ENCODE measurements at regions not wholly inside any gene's neighbourhood (a gene's known extent, or its start where the extent isn't known, plus 50 kb on each side); places are given as distances from the start of the nearest gene placed in this dataset.
"Not testable (repeated sequence)": the region's sequence is repeated elsewhere in the genome, so short reads cannot be mapped to it uniquely, and the experiment has no call there.

GRCh38 chr5:126009566-126009965 lies 413.6 kb upstream of the GRAMD2B start:
- DNase-seq, result no peak
- CTCF ChIA-PET, result interaction anchor here (0.6 kb wide), 1 partner anchor 85 kb away, joined by 3 read pairs; no protein-coding TSS in a partner anchor
- Mint-ChIP-seq H3K4me1 (ENCODE audit: low read depth) (no peaks in the 10 kb centered on the region), H3K36me3 (no peaks in the 10 kb centered on the region), H3K9me3 (peaks cover 2% of the 10 kb centered on the region), H3K4me3 (no peak overlapping the region), H3K27ac (no peak overlapping the region), H3K27me3 (no peaks in the 10 kb centered on the region)
- intact Hi-C loops (cut with micrococcal nuclease), result no loop called here
- POLR2A ChIA-PET, result no interaction called here

GRCh38 chr5:126011526-126011925 lies 411.7 kb upstream of the GRAMD2B start:
- H3K4me1 Mint-ChIP-seq (ENCODE audit: low read depth); intact Hi-C loops (cut with micrococcal nuclease); CTCF ChIA-PET; POLR2A ChIA-PET; H3K27ac Mint-ChIP-seq; H3K36me3 Mint-ChIP-seq; H3K9me3 Mint-ChIP-seq; H3K4me3 Mint-ChIP-seq; H3K27me3 Mint-ChIP-seq; DNase-seq: not testable (repeated sequence)

- intact Hi-C loops (cut with micrococcal nuclease), result no loop called here
Measured at GRCh38 chr5:126014676-126015075, 408.5 kb upstream of the GRAMD2B start.

GRCh38 chr5:126015235-126016181 lies 407.7 kb upstream of the GRAMD2B start:
- H3K27me3 Mint-ChIP-seq, result no peaks in the 10 kb centered on the region
- H3K27ac Mint-ChIP-seq, result no peak overlapping the region
- ChIA-PET POLR2A (no interaction called here), CTCF (no interaction called here)
- no peaks in the 10 kb centered on the region for H3K9me3 Mint-ChIP-seq
- H3K4me1 Mint-ChIP-seq (ENCODE audit: low read depth), result no peaks in the 10 kb centered on the region
- intact Hi-C loops (cut with micrococcal nuclease), result no loop called here
- no peak overlapping the region for H3K4me3 Mint-ChIP-seq
- H3K36me3 Mint-ChIP-seq, result no peaks in the 10 kb centered on the region
- no peak for DNase-seq

More at GRCh38 chr5:126014676-126015075, 408.5 kb upstream of the GRAMD2B start:
- ChIA-PET POLR2A (no interaction called here), CTCF (no interaction called here)
- no peaks in the 10 kb centered on the region for H3K36me3 Mint-ChIP-seq
- H3K27ac Mint-ChIP-seq, result no peak overlapping the region
- H3K9me3 Mint-ChIP-seq, result no peaks in the 10 kb centered on the region
- no peak overlapping the region for H3K4me3 Mint-ChIP-seq
- H3K4me1 Mint-ChIP-seq (ENCODE audit: low read depth), result no peaks in the 10 kb centered on the region
- DNase-seq, result no peak
- no peaks in the 10 kb centered on the region for H3K27me3 Mint-ChIP-seq

GRCh38 chr5:126016256-126016655 lies 407.0 kb upstream of the GRAMD2B start:
- Mint-ChIP-seq H3K27me3 (no peaks in the 10 kb centered on the region), H3K27ac (no peak overlapping the region)
- intact Hi-C loops (cut with micrococcal nuclease), result no loop called here

GRCh38 chr5:126017096-126017495 lies 406.1 kb upstream of the GRAMD2B start:
- Mint-ChIP-seq H3K27ac (no peak overlapping the region), H3K4me1 (ENCODE audit: low read depth) (no peaks in the 10 kb centered on the region), H3K36me3 (no peaks in the 10 kb centered on the region), H3K9me3 (no peaks in the 10 kb centered on the region), H3K27me3 (no peaks in the 10 kb centered on the region), H3K4me3 (no peak overlapping the region)
- intact Hi-C loops (cut with micrococcal nuclease), result no loop called here
- POLR2A ChIA-PET, result no interaction called here
- CTCF ChIA-PET, result no interaction called here
- DNase-seq, result no peak

More at GRCh38 chr5:126016256-126016655, 407.0 kb upstream of the GRAMD2B start:
- Mint-ChIP-seq H3K4me3 (no peak overlapping the region), H3K4me1 (ENCODE audit: low read depth) (no peaks in the 10 kb centered on the region), H3K36me3 (no peaks in the 10 kb centered on the region), H3K9me3 (no peaks in the 10 kb centered on the region)
- DNase-seq, result no peak
- ChIA-PET POLR2A (no interaction called here), CTCF (no interaction called here)

GRCh38 chr5:126020770-126021169 lies 402.4 kb upstream of the GRAMD2B start:
- ChIA-PET POLR2A (no interaction called here), CTCF (no interaction called here)
- Mint-ChIP-seq H3K36me3 (no peaks in the 10 kb centered on the region), H3K4me3 (no peak overlapping the region), H3K27ac (no peak overlapping the region), H3K9me3 (peaks cover 8% of the 10 kb centered on the region), H3K4me1 (ENCODE audit: low read depth) (no peaks in the 10 kb centered on the region), H3K27me3 (no peaks in the 10 kb centered on the region)
- no peak for DNase-seq
- intact Hi-C loops (cut with micrococcal nuclease), result no loop called here

GRCh38 chr5:126023994-126024441 lies 399.2 kb upstream of the GRAMD2B start:
- H3K4me1 Mint-ChIP-seq (ENCODE audit: low read depth), result no peaks in the 10 kb centered on the region

GRCh38 chr5:126027149-126027548 lies 396.1 kb upstream of the GRAMD2B start:
- CTCF ChIA-PET, result no interaction called here
- no peak overlapping the region for H3K4me3 Mint-ChIP-seq

More at GRCh38 chr5:126023994-126024441, 399.2 kb upstream of the GRAMD2B start:
- H3K36me3 Mint-ChIP-seq, result no peaks in the 10 kb centered on the region
- no peak for DNase-seq
- intact Hi-C loops (cut with micrococcal nuclease), result no loop called here
- ChIA-PET CTCF (no interaction called here), POLR2A (no interaction called here)
- no peaks in the 10 kb centered on the region for H3K27me3 Mint-ChIP-seq
- H3K4me3 Mint-ChIP-seq, result no peak overlapping the region
- H3K9me3 Mint-ChIP-seq, result peaks cover 27% of the 10 kb centered on the region
- H3K27ac Mint-ChIP-seq, result no peak overlapping the region

GRCh38 chr5:126027652-126028051 lies 395.6 kb upstream of the GRAMD2B start:
- DNase-seq, result no peak
- Mint-ChIP-seq H3K27me3 (no peaks in the 10 kb centered on the region), H3K27ac (no peak overlapping the region), H3K9me3 (peaks cover 35% of the 10 kb centered on the region), H3K4me1 (ENCODE audit: low read depth) (no peaks in the 10 kb centered on the region), H3K36me3 (no peaks in the 10 kb centered on the region), H3K4me3 (no peak overlapping the region)
- intact Hi-C loops (cut with micrococcal nuclease), result no loop called here
- CTCF ChIA-PET, result no interaction called here
- POLR2A ChIA-PET, result no interaction called here

More at GRCh38 chr5:126027149-126027548, 396.1 kb upstream of the GRAMD2B start:
- Mint-ChIP-seq H3K27ac (no peak overlapping the region), H3K36me3 (no peaks in the 10 kb centered on the region), H3K9me3 (peaks cover 38% of the 10 kb centered on the region), H3K4me1 (ENCODE audit: low read depth) (no peaks in the 10 kb centered on the region), H3K27me3 (no peaks in the 10 kb centered on the region)
- DNase-seq, result no peak
- POLR2A ChIA-PET, result no interaction called here
- intact Hi-C loops (cut with micrococcal nuclease), result no loop called here

- no peaks in the 10 kb centered on the region for H3K36me3 Mint-ChIP-seq
- H3K9me3 Mint-ChIP-seq, result peaks cover 33% of the 10 kb centered on the region
- CTCF ChIA-PET, result no interaction called here
- DNase-seq, result no peak
- H3K27ac Mint-ChIP-seq, result no peak overlapping the region
- POLR2A ChIA-PET, result no interaction called here
- H3K4me3 Mint-ChIP-seq, result no peak overlapping the region
- H3K27me3 Mint-ChIP-seq, result no peaks in the 10 kb centered on the region
- intact Hi-C loops (cut with micrococcal nuclease), result no loop called here
- H3K4me1 Mint-ChIP-seq (ENCODE audit: low read depth), result no peaks in the 10 kb centered on the region
Measured at GRCh38 chr5:126028336-126028735, 394.9 kb upstream of the GRAMD2B start.

GRCh38 chr5:126029282-126029681 lies 393.9 kb upstream of the GRAMD2B start:
- peaks cover 31% of the 10 kb centered on the region for H3K9me3 Mint-ChIP-seq
- H3K27ac Mint-ChIP-seq; H3K4me3 Mint-ChIP-seq; H3K27me3 Mint-ChIP-seq; H3K4me1 Mint-ChIP-seq (ENCODE audit: low read depth); POLR2A ChIA-PET; intact Hi-C loops (cut with micrococcal nuclease); DNase-seq; H3K36me3 Mint-ChIP-seq; CTCF ChIA-PET: not testable (repeated sequence)

- H3K27ac Mint-ChIP-seq, result no peak overlapping the region
- H3K4me3 Mint-ChIP-seq, result no peak overlapping the region
- H3K36me3 Mint-ChIP-seq, result no peaks in the 10 kb centered on the region
- ChIA-PET CTCF (no interaction called here), POLR2A (no interaction called here)
- DNase-seq, result no peak
- H3K27me3 Mint-ChIP-seq, result no peaks in the 10 kb centered on the region
- H3K4me1 Mint-ChIP-seq (ENCODE audit: low read depth), result no peaks in the 10 kb centered on the region
- intact Hi-C loops (cut with micrococcal nuclease), result no loop called here
- H3K9me3 Mint-ChIP-seq, result peaks cover 31% of the 10 kb centered on the region
Measured at GRCh38 chr5:126030698-126031097, 392.5 kb upstream of the GRAMD2B start.

All from activated CD4-positive, alpha-beta memory T cell treated with anti-CD3 and anti-CD28 coated beads for 36 hours (primary cell).